C4-2B (cell line): ENCODE measurements at regions not wholly inside any gene's neighbourhood (a gene's known extent, or its start where the extent isn't known, plus 50 kb on each side); places are given as distances from the start of the nearest gene placed in this dataset.

Source experiments
- ZFX ChIP-seq: fragments of 450-650 bp; IDR thresholded peaks from 2 replicates; pipeline ENCODE4 v1.6.1; 2017
- TF ChIP-seq, protein P1 (sequence below): fragments of 450-650 bp; conservative IDR thresholded peaks from 2 replicates; pipeline ENCODE4 v1.5.1; 2017; ENCODE audit warnings: mild to moderate bottlenecking

- TF ChIP-seq, protein P1, sequence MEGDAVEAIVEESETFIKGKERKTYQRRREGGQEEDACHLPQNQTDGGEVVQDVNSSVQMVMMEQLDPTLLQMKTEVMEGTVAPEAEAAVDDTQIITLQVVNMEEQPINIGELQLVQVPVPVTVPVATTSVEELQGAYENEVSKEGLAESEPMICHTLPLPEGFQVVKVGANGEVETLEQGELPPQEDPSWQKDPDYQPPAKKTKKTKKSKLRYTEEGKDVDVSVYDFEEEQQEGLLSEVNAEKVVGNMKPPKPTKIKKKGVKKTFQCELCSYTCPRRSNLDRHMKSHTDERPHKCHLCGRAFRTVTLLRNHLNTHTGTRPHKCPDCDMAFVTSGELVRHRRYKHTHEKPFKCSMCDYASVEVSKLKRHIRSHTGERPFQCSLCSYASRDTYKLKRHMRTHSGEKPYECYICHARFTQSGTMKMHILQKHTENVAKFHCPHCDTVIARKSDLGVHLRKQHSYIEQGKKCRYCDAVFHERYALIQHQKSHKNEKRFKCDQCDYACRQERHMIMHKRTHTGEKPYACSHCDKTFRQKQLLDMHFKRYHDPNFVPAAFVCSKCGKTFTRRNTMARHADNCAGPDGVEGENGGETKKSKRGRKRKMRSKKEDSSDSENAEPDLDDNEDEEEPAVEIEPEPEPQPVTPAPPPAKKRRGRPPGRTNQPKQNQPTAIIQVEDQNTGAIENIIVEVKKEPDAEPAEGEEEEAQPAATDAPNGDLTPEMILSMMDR: no peak
- TF ChIP-seq ZFX: no peak
These were observed 102.4 kb upstream of the LYZL2 start for GRCh38 chr10:30731963-30732362.
